ENCODE measurements at regions not wholly inside any gene's neighbourhood (a gene's known extent, or its start where the extent isn't known, plus 50 kb on each side); places are given as distances from the start of the nearest gene placed in this dataset.
"Not testable (repeated sequence)": the region's sequence is repeated elsewhere in the genome, so short reads cannot be mapped to it uniquely, and the experiment has no call there.

DNA sequence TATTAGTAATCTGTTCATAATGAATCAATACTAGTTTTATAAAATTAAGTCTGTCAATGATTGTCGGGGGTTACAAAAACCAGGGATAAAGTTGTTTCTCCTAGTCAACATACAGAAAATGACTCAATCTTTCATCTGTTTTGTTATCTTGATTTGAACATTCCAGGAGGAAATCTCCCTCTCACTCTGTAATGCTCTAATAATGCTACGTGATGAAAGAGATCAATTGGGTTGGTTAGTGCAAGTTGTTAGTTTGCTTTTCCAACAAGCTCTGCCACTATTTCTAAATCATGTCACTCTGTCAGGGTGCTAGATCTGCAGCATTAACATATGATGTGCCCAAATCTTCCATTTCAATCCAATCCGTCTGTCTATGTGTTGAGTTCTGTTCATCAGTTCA lies 379.5 kb upstream of the GJE1 start:
- no peak for DNase-seq

DNA sequence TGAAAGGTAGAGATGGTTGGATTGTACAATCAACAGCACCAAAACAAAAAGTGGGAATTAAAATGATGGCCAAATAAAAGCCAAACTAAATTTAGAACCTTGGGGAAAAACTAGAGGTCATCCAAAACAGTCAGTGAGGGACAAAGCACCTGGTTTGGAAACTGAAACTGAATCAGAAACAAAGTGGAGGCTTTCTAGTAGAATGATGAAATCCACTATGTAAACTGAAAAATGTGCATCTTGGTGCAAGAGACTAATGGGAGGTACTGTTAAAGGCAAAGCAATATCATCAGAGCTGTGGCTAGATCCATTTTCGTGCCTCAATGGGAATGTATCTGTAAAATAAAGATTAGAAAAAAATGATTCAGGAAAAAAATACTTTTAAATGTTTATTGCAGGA lies 380.0 kb upstream of the GJE1 start:
- DNase-seq, result no peak

DNA sequence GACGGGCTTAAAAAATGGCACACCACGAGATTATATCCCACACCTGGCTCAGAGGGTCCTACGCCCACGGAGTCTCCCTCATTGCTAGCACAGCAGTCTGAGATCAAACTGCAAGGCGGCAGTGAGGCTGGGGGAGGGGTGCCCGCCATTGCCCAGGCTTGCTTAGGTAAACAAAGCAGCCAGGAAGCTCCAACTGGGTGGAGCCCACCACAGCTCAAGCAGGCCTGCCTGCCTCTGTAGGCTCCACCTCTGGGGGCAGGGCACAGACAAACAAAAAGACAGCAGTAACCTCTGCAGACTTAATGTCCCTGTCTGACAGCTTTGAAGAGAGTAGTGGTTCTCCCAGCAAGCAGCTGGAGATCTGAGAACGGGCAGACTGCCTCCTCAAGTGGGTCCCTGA lies 386.4 kb upstream of the GJE1 start:
- not testable (repeated sequence) for DNase-seq

DNA sequence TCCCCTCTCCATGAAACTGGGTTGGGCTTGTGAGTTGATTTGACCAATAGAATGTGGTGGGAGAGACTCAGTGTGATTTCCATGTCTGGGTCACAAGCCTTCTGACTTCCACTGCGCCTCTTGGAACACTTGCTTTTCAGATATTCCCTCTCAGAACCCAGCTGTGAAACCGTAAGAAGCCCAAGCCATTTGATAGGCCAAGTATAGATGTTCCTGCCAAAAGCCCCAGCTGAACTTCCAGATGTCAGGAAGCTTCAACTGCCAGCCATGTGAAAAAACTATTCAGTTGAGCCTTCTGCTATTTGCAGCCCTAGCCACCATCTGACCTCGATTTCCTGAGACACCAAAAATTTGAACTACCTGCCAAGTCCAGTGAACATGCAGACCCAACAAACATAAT lies 387.8 kb upstream of the GJE1 start:
- no peak for DNase-seq

DNA sequence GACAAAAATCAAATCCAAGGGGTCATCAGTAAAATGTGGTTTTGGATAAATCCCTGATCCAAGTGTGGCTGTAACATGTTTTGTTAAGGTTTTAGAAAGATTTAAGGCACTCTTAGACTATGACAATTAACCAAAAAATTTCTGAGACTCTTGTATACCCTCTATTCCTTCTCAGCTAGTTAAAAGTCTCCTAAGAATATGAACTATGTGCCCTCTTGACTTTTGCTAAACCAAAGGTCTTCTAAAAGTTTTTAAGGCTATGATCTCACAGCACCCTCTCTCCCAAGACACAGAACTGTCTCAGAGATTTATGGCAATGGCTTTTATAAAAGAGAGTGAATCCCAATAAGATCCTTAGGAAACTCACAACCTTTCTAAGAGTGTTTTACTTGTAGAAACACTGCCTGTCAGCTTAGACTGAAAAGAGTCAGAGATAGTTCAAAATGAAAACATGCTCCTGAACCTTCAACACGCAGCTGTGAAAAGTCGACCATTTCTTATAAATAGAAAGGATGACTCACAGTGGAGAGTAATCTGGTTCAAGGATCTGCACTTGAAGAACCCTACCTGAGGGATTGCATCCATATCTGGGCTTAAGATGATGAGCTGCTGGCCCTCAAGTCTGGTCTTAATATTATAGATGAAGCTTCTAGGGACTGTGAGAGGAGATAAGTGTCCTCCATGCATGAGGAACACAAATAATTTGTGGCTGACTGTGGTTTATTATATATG lies 388.4 kb upstream of the GJE1 start:
- DNase-seq, result no peak

DNA sequence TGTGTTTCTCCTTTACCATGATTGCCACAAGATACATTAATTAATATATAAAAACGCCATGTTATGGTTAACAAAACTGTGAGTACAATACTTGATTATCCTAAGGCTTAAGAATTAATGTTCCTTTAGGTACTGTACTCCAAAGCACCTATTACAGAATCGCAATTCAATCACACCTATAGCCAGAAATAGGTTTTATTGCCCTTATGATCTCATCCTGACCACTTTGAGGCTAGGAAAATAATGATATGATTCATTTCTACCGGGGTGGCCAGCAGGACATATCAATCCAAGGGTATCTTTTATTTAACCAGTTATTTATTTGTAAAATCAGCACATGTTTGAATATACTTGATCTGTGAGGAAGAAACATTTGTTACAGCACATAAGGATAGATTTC lies 396.6 kb upstream of the GJE1 start:
- no peak for DNase-seq

DNA sequence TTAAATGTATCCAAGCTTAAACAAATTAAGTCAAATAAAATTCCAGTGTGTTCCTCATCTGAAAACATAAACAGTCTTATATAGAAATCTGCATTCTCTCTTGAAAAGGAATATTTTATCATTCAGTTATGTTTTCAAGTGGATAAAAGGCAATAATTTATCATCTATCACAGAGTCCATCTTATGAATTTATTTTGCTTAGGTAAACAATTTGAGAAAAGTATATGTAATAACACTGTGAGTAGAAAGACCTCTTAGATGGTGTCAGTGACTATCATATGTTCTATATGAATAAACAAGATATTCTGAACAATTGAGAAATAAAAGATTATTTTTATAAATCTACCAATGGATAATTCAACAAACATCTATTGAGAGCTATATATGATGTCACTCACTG lies 397.6 kb upstream of the GJE1 start:
- DNase-seq, result no peak

DNA sequence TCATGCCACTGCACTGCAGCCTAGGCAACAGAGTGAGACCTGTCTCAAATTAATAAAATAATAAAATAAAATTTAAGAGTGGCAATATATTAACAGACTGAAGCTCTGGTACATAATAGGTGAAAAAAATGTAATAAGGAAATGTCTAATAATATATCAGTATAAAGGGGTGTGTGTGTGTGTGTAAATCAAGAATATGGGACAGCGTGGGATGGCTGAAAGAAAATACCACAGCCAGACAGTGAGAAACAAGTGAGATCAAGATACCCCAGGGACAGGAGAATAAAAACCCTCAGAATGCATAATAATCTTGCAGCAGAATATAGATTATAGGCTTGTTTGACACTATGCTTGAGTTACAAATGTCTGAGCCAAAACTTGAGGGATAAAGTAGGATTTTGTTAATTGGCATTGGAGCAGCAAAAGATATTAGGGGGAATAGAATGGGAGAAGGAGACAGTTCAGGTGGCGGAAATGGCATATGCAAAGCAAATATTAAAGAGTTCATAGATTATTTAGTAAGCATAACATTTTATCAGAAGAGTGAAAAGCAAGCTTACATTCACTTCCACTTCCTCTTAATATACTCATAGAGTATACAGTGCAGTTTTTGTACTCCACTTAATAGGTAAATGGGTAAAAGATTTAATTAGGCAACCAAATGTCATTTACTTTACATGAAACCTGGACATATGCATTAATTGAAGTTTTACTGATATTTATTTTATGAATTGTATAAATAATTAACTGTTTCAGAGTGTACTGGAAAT lies 398.5 kb upstream of the GJE1 start:
- no peak for DNase-seq

DNA sequence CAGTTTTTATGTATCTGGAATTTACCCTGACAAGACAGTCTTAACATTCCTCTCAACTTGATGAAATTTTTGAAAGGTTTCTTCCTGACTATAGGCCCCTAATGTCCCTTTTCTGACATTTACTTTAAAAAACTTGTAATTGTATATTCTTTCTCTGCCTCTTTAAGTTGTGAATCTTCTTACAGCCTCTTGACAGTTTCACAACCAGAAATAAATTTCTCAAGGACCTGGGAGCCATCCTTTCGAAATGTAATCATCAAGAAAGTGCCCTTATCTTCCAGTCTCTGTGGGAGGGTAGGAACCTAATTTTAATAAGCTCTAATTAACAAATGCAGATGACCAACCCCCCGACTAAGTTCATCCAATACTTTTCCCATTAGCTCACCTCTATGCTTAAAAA lies 403.6 kb upstream of the GJE1 start:
- DNase-seq, result no peak

DNA sequence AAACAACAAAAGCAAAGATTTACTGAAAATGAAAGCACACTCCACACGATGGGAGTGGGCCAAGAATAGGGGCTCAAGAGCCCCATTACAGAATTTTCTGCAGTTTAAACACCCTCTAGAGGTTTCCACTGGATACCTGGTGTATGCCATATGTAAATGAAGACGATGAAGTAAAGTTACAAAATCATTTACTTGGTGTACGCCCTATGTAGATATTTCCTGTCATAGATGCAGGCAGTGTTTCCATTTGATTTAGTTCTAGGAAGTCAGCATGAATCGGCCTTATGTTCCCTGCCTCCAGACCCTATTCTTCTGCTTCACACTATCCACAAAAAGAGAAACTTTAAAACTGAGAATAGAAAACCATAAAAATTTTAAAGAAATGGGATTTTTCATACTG lies 404.4 kb upstream of the GJE1 start:
- no peak for DNase-seq

DNA sequence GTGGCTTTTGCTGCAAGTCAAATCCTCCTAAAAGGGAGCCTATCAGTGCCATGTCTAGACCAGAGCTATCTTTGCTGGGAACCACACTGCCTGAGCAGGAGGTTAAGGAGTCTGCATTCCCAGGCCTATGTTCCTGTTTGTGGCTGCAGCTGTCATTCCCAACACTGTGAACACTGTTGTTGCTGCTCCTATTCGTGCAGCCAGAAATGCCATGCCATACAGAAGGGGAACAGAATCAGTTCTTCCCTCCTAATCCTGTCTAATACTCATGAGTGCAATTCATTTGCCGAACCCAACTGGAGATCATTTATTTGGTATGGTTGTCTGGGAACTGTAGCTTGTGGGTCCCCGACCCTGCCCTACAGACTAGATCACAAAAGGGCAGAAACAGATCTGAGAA lies 406.5 kb upstream of the GJE1 start:
- DNase-seq, result no peak

DNA sequence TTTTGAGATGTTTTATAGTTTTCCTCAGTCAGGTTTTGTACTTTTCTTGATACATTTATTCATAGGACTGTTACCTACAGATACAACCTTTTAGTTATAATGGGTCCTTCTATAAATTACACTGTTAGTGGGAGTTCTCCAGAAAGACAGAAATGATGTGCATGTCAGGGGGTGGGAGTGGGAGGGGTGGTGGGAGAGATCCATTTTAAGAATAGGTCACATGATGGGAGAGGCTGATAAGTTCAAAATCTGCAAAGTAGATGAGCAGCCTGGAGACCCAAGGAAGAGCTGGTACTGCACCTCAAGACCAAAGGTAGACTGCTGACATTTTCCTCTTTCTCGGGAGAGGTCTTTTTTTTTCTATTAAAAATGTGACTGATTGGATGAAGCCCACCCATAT lies 408.0 kb upstream of the GJE1 start:
- no peak for DNase-seq

DNA sequence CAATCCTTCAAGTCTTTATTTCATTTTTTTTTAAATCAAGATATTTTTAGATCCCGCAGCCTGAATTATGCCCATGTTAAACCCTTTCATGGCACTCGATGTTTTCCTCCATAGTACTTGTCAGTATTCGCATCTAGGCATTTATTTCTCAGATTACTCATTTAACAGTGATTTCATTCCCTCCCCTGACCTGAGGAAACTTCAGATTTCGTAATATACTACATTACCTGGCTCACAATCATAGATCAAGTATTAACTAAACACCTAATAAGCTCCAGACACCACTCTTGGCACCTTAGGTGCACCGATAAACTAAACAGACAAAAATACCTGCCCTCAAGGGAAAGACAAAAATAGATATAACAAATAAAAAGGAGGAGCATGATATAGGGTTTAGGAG lies 413.2 kb upstream of the GJE1 start:
- DNase-seq, result no peak

DNA sequence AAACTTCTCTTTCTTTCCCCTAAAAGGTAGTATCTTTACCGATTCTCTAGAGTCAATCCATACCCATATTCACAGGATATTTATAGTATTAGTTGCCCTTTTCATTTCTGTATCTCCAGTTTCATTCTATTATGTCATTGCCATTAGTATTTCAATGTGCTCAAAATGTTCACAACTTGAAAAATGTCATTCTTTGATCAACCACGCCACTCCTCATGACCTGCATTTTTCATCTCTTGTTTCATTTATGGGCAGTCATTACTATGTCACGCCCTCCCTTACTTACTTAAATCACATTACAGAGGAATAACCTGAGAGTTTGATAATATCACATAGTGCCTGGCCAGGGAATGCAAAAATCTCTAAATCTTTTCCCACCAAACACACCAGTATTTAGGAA lies 427.3 kb upstream of the GJE1 start:
- no peak for DNase-seq

DNA sequence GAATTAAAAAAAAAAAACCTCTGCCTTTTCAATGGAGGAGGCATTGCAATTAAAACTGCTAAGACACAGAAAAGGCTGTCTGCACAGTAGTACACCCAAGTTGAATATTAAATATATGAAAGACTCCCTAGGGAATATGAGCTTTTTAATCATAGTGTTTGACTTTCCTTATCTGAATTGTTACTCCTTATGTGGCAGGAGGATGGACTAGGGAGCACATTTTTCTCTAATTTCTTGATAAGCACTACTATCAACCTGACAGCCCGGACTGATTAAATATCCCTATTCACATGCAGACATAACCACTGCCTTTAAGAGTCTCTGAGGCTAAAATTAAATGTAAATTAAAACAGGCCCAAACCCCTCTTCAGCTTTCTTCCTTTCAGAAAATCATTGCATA lies 428.6 kb upstream of the GJE1 start:
- DNase-seq, result no peak

DNA sequence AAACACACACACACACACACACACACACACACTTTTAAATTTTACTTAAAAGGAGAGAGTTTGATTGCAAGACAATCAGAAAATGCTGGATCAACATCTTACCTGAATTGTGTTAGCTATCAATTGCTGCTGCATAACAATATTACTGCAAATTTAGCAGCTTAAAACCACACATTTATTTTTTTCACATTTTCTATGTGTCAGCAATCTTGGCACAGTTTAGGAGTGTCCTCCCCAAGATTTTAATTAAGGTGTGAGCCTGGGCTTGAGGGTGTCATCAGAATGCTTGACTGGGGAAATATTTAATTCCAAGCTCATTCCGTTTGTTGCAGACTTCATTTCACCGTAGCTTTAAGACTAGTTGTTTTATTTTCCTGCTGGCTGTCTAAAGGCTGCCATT lies 431.0 kb upstream of the GJE1 start:
- DNase-seq, result no peak

DNA sequence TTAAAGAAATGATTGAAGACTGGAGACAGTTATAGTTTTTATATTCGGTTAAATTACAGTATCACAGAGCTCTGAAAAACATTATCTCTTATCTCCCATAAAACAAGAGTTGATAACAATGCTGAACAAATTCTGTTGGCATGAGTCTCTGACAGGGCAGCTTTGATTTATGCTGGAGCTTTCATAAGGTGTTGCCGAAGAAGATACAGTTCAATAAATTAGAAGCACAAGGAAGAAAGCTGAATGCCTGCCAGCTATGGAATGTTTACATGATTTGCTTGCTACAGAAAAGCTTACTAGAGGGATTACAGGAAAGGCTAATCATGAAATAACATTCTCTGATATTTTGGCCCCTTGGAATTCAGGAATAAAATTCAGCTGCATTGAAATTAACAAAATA lies 431.9 kb upstream of the GJE1 start:
- DNase-seq, result no peak

DNA sequence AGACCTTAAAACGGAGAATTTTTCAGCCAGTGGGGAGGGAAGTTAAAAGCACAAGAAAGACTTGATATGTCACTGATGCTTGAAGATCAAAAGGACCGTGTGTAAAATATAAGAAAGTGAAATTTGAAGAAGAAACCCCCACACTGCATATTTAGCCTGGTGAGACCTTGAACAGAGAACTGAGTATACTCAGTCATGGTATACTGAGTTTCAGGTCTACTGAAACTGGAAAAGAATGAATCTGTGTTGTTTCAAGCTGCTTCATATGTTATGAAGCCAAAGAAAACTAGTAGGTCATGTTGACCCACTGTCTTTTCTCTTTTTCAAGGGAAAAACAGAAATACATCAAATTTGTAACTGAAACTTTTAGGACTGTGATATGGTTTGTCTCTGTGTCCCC lies 443.8 kb upstream of the GJE1 start:
- no peak for DNase-seq

DNA sequence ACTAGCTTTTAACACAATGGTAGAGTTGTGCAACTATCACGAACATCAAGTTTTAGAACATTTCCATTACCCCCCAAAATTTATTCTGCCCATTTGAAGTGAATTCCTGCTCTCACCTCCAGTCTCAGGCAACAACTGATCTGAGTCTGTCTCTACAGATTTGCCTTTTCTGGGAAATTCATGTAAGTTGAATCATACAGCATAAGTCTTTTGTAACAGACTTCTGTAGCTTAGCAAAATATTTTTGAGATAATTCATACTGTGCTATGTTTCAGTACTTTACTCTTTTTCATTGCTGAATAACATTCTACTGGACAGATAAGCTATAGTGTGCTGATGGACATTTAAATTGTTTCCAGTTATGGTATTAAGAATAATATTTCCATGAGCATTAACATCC lies 447.3 kb upstream of the GJE1 start:
- no peak for DNase-seq

DNA sequence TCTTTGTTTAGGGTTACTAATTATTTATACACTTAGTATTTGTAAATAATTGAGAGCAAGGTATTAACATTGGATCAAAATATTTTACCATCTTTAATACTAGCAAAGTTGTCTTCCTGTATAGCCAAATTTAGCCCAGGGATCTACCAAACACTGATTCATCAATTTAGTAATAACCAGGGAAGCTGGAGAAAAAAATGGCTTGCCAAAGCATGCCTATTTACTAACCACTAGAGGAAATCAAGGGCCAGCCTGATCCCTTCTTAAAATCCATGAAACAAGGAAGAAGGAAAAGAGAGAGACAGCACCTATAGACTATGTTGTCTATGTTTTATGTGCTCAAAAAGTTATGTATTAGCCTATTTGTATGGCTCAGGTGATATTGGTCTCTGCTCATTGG lies 450.3 kb upstream of the GJE1 start:
- DNase-seq, result no peak

DNA sequence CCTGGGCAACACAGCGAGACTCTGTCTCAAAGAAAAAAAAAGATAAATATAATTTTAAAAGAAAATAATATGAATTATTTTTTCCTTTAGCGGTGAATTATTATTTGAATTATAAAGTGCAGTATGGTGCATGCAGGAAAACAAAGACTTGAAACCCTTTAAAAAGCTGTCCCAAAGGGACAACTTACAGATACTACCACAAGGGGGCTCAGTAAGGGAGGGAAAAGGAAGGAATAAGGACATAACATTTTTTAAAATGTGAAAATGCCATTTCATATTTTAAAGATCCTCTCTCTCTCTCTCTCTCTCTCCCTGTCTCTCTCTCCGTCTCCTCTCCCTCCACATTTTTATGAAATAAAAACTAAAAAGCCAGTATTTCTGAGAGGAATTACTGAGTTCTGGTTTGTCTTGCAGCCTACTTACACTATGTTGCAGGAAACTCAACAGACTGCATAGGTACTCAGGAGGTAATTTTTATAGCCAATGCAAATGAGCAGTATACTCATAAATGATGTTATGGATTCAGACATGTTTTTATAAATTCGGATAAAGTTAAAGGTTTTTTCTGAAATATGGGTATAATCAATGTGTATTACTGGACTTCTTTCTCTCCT lies 455.0 kb upstream of the GJE1 start:
- DNase-seq, result no peak

DNA sequence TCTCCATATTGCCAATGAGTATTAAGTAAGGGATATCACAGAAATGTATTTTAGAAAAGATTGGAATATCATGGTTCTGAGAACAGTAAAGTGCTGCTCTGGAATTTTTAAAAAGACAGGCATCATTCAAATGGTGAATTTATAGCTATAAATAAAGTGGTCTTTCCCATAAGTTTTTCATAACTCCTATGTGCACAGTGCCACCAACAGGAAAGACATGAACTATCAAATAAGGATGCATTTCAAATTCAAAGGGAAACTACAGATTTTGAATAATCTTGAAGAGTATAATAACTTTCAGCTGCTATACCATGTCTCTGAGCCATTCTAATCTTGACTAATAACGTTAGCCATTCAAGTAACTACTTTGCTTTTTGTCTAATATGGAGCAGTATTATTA lies 456.8 kb upstream of the GJE1 start:
- DNase-seq, result no peak

DNA sequence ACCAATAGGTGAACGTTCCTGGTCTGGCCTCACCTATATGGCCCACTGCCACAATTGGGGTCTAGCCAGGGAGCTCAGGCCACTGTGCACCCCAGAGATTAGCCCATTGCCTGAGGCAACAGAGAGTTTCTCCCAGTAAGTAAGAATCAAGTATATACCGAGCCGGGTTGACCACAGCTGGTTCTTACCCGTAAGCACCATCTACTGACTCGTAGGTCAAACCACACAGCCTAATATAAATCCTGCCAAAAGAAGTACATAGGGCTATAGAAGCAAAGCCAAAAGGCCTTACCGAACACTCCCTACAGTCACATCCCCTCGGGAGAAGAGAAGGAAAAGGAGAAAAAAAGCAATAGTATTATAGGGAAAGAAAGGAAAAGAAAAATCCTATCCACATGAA lies 463.6 kb upstream of the GJE1 start:
- DNase-seq, result no peak

DNA sequence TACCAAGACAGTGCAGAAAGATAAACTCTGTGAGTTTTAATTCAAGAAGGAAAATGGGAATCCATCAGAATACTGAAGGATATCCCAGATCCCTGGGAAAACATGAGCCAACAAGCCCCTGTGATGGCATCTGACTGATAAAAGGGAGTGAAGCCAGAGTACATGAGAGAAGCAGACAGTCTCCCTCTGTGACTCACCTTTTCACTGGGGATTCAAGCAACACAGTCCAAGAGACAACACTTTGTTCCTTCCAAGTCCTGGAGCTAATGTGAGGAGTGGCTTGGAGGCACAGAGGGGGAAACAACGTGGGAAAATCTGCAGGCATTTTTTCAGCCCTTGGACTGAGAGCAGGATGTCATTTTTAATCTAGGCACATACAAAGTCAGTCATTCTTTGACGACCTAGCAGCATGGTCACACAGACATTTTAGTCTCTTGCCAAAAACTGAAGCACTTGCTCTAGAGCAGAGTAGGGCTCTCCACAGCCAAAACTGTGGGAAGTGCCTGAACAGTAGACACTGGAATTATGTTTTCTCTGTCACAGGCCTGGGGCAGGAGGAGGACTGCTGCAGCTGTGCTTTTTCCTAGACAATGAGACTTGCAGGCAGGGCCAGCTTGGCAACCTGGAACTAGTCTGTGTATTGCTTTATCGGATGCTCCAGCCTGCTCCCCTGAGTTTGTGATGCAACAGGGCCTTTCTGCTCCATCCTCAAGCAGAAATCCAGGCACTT lies 465.0 kb upstream of the GJE1 start:
- DNase-seq, result no peak

All from activated T-cell treated with anti-CD3 and anti-CD28 coated beads for 4 hours (primary cell).